GM23338 (cell line): ENCODE measurements at regions not wholly inside any gene's neighbourhood (a gene's known extent, or its start where the extent isn't known, plus 50 kb on each side); places are given as distances from the start of the nearest gene placed in this dataset.

Source experiments
- ATAC-seq: fragments of 200-7000 bp; cut with Tn5 transposase; 3 replicates; pipeline ENCODE4 v1.9.1; 2020
- DNase-seq: peaks from one replicate; pipeline ENCODE4 v3.0.0-alpha.2; 2015; ENCODE audit warnings: low spot score
- H2AFZ ChIP-seq: fragments of 200-600 bp; sonication (generic); 2 replicates; pipeline ENCODE4 v1.8.0; 2016; ENCODE audit warnings: antibody characterized with exemption, mild to moderate bottlenecking, moderate library complexity
- H3F3A ChIP-seq: fragments of 200-600 bp; sonication (generic); replicated peaks from 2 replicates; pipeline ENCODE4 v1.8.0; 2017; ENCODE audit warnings: antibody characterized with exemption, mixed run types, low read depth
- H3K27ac ChIP-seq: fragments of 200-600 bp; sonication (generic); 2 replicates; pipeline ENCODE4 v1.6.1; 2016; ENCODE audit warnings: low read depth
- H3K27me3 ChIP-seq: fragments of 200-600 bp; sonication (generic); 2 replicates; pipeline ENCODE4 v1.8.0; 2016; ENCODE audit warnings: mild to moderate bottlenecking, mixed run types, moderate library complexity; ENCODE audit not compliant: insufficient read depth
- H3K36me3 ChIP-seq: fragments of 200-600 bp; sonication (generic); 2 replicates; pipeline ENCODE4 v1.8.0; 2016; ENCODE audit warnings: mild to moderate bottlenecking; ENCODE audit not compliant: insufficient read depth
- H3K4me1 ChIP-seq: fragments of 200-600 bp; sonication (generic); 2 replicates; pipeline ENCODE4 v1.8.0; 2016; ENCODE audit warnings: mild to moderate bottlenecking, moderate library complexity; ENCODE audit not compliant: insufficient read depth
- H3K4me2 ChIP-seq: fragments of 200-600 bp; sonication (generic); 2 replicates; pipeline ENCODE4 v1.7.1; 2017; ENCODE audit warnings: mixed run types
- H3K4me3 ChIP-seq: fragments of 200-600 bp; sonication (generic); 2 replicates; pipeline ENCODE4 v1.6.1; 2016; ENCODE audit warnings: mixed run types
- H3K79me2 ChIP-seq: fragments of 200-600 bp; sonication (generic); replicated peaks from 2 replicates; pipeline ENCODE4 v1.8.0; 2017; ENCODE audit warnings: mild to moderate bottlenecking; ENCODE audit not compliant: insufficient read depth
- H3K9me2 ChIP-seq: fragments of 200-600 bp; sonication (generic); 2 replicates; pipeline ENCODE4 v1.8.0; 2017; ENCODE audit not compliant: insufficient read depth
- H4K20me1 ChIP-seq: fragments of 200-600 bp; sonication (generic); replicated peaks from 2 replicates; pipeline ENCODE4 v1.8.0; 2017; ENCODE audit warnings: mild to moderate bottlenecking; ENCODE audit not compliant: insufficient read depth
- H3K27ac Mint-ChIP-seq: 2 replicates; pipeline ENCODE4 v1.8.0; 2020; ENCODE audit warnings: inconsistent platforms, mild to moderate bottlenecking, moderate library complexity, mixed read lengths
- H3K27me3 Mint-ChIP-seq: 3 replicates; pipeline ENCODE4 v1.8.0; 2022; ENCODE audit warnings: low read depth, mild to moderate bottlenecking, moderate library complexity, mixed read lengths, inconsistent platforms; ENCODE audit not compliant: insufficient read depth, poor library complexity
- H3K36me3 Mint-ChIP-seq: 3 replicates; pipeline ENCODE4 v1.8.0; 2021; ENCODE audit warnings: low read depth, mild to moderate bottlenecking, inconsistent platforms, moderate library complexity, mixed read lengths
- H3K4me1 Mint-ChIP-seq: 3 replicates; pipeline ENCODE4 v1.8.0; 2020; ENCODE audit warnings: mild to moderate bottlenecking, inconsistent platforms, mixed read lengths
- H3K4me3 Mint-ChIP-seq: 3 replicates; pipeline ENCODE4 v1.8.0; 2021; ENCODE audit warnings: moderate library complexity, mild to moderate bottlenecking, inconsistent platforms, mixed read lengths
- H3K9me3 Mint-ChIP-seq: 3 replicates; pipeline ENCODE4 v1.8.0; 2020; ENCODE audit warnings: moderate library complexity, mild to moderate bottlenecking, inconsistent platforms, mixed read lengths
- CREB1 ChIP-seq: fragments of 250-450 bp; sonication (Bioruptor Pico); IDR thresholded peaks from 2 replicates; pipeline ENCODE4 v1.5.0; 2020; ENCODE audit warnings: low read depth, mild to moderate bottlenecking, moderate library complexity
- EZH2 ChIP-seq: fragments of 200-600 bp; sonication (generic); IDR thresholded peaks from one replicate; pipeline ENCODE4 v1.8.0; 2017; ENCODE audit warnings: antibody characterized with exemption, mild to moderate bottlenecking, low read depth; ENCODE audit not compliant: unreplicated experiment
- EZH2phosphoT487 ChIP-seq: fragments of 200-600 bp; sonication (generic); IDR thresholded peaks from one replicate; pipeline ENCODE4 v1.8.1; 2018; ENCODE audit warnings: antibody characterized with exemption; ENCODE audit not compliant: unreplicated experiment
- JUNB ChIP-seq: IDR thresholded peaks from one replicate; pipeline ENCODE4 v1.6.1; 2016; ENCODE audit warnings: antibody characterized with exemption; ENCODE audit not compliant: unreplicated experiment
- NANOG ChIP-seq: IDR thresholded peaks from 2 replicates; pipeline ENCODE4 v1.6.1; 2016; ENCODE audit warnings: antibody characterized with exemption, borderline replicate concordance
- POLR2AphosphoS5 ChIP-seq: IDR thresholded peaks from 2 replicates; pipeline ENCODE4 v1.6.1; 2016; ENCODE audit warnings: antibody characterized with exemption, low read depth
- STAT1 ChIP-seq: IDR thresholded peaks from one replicate; pipeline ENCODE4 v1.6.1; 2016; ENCODE audit warnings: antibody characterized with exemption; ENCODE audit not compliant: unreplicated experiment
- ZNF114 ChIP-seq: fragments of 250-450 bp; sonication (Bioruptor Pico); IDR thresholded peaks from 2 replicates; pipeline ENCODE4 v1.5.0; 2020; ENCODE audit warnings: mild to moderate bottlenecking, moderate library complexity
- ZNF331 ChIP-seq: fragments of 250-450 bp; sonication (Bioruptor Pico); IDR thresholded peaks from 2 replicates; pipeline ENCODE4 v1.5.0; 2020; ENCODE audit warnings: low read depth, mild to moderate bottlenecking, moderate library complexity
- TF ChIP-seq, protein P1 (sequence below): IDR thresholded peaks from one replicate; pipeline ENCODE4 v1.6.1; 2018; ENCODE audit warnings: antibody characterized with exemption; ENCODE audit not compliant: unreplicated experiment
- TF ChIP-seq, protein P2 (sequence below): fragments of 250-450 bp; sonication (Bioruptor Pico); IDR thresholded peaks from 2 replicates; pipeline ENCODE4 v1.5.0; 2020; ENCODE audit warnings: mild to moderate bottlenecking, moderate library complexity
- TF ChIP-seq, protein P3 (sequence below), 2 experiments: fragments of 200-600 bp in 1 of 2; sonication (generic) in 1 of 2; conservative IDR thresholded peaks; 2 replicates each; pipeline versions ENCODE4 v1.5.1 to v1.6.1; 2016 to 2017; ENCODE audit warnings: antibody characterized with exemption in 2 of 2, low read depth in 2 of 2, mild to moderate bottlenecking in 2 of 2, moderate library complexity in 1 of 2
- TF ChIP-seq, protein P4 (sequence below): IDR thresholded peaks from 2 replicates; pipeline ENCODE4 v1.6.1; 2016; ENCODE audit warnings: antibody characterized with exemption

DNA sequence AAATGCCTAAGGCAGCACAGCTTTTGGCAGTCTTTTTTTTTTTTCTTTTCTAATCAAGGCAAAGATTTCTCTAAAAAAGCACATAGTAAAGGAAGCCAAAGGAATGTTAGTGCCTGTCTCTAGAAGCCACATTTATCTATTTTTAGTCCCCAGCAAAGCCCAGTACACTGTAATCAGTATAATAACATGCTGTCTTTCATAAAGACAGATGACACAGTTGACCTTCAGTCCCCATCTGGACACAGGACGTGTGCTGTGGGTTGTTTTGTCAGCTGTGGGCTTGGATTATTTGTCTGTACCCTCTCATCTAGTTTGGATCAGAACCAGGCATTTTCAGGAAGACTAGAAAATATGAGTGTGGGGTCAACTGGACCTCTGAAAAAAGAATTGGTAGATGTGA, 110.4 kb upstream of the CTNNB1 start:
- no peak overlapping the region for H3K4me3 ChIP-seq

More for the DNA sequence above, 110.4 kb upstream of the CTNNB1 start:
- Histone ChIP-seq H3F3A (no peaks in the 10 kb centered on the region), H3K79me2 (no peaks in the 10 kb centered on the region), H3K27me3 (no peaks in the 10 kb centered on the region), H3K36me3 (no peaks in the 10 kb centered on the region; the same call in 1 of the 2 replicates), H3K27ac (no peak overlapping the region), H3K4me2 (no peak overlapping the region), H2AFZ (no peak overlapping the region), H3K4me1 (no peaks in the 10 kb centered on the region), H4K20me1 (no peaks in the 10 kb centered on the region), H3K9me2 (0 out of 2 replicates have a peak, but pooled peaks cover 22% of the 10 kb centered on the region)
- TF ChIP-seq, protein P1, sequence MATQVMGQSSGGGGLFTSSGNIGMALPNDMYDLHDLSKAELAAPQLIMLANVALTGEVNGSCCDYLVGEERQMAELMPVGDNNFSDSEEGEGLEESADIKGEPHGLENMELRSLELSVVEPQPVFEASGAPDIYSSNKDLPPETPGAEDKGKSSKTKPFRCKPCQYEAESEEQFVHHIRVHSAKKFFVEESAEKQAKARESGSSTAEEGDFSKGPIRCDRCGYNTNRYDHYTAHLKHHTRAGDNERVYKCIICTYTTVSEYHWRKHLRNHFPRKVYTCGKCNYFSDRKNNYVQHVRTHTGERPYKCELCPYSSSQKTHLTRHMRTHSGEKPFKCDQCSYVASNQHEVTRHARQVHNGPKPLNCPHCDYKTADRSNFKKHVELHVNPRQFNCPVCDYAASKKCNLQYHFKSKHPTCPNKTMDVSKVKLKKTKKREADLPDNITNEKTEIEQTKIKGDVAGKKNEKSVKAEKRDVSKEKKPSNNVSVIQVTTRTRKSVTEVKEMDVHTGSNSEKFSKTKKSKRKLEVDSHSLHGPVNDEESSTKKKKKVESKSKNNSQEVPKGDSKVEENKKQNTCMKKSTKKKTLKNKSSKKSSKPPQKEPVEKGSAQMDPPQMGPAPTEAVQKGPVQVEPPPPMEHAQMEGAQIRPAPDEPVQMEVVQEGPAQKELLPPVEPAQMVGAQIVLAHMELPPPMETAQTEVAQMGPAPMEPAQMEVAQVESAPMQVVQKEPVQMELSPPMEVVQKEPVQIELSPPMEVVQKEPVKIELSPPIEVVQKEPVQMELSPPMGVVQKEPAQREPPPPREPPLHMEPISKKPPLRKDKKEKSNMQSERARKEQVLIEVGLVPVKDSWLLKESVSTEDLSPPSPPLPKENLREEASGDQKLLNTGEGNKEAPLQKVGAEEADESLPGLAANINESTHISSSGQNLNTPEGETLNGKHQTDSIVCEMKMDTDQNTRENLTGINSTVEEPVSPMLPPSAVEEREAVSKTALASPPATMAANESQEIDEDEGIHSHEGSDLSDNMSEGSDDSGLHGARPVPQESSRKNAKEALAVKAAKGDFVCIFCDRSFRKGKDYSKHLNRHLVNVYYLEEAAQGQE, result no peak
- no peak for TF ChIP-seq EZH2
- TF ChIP-seq, protein P2, sequence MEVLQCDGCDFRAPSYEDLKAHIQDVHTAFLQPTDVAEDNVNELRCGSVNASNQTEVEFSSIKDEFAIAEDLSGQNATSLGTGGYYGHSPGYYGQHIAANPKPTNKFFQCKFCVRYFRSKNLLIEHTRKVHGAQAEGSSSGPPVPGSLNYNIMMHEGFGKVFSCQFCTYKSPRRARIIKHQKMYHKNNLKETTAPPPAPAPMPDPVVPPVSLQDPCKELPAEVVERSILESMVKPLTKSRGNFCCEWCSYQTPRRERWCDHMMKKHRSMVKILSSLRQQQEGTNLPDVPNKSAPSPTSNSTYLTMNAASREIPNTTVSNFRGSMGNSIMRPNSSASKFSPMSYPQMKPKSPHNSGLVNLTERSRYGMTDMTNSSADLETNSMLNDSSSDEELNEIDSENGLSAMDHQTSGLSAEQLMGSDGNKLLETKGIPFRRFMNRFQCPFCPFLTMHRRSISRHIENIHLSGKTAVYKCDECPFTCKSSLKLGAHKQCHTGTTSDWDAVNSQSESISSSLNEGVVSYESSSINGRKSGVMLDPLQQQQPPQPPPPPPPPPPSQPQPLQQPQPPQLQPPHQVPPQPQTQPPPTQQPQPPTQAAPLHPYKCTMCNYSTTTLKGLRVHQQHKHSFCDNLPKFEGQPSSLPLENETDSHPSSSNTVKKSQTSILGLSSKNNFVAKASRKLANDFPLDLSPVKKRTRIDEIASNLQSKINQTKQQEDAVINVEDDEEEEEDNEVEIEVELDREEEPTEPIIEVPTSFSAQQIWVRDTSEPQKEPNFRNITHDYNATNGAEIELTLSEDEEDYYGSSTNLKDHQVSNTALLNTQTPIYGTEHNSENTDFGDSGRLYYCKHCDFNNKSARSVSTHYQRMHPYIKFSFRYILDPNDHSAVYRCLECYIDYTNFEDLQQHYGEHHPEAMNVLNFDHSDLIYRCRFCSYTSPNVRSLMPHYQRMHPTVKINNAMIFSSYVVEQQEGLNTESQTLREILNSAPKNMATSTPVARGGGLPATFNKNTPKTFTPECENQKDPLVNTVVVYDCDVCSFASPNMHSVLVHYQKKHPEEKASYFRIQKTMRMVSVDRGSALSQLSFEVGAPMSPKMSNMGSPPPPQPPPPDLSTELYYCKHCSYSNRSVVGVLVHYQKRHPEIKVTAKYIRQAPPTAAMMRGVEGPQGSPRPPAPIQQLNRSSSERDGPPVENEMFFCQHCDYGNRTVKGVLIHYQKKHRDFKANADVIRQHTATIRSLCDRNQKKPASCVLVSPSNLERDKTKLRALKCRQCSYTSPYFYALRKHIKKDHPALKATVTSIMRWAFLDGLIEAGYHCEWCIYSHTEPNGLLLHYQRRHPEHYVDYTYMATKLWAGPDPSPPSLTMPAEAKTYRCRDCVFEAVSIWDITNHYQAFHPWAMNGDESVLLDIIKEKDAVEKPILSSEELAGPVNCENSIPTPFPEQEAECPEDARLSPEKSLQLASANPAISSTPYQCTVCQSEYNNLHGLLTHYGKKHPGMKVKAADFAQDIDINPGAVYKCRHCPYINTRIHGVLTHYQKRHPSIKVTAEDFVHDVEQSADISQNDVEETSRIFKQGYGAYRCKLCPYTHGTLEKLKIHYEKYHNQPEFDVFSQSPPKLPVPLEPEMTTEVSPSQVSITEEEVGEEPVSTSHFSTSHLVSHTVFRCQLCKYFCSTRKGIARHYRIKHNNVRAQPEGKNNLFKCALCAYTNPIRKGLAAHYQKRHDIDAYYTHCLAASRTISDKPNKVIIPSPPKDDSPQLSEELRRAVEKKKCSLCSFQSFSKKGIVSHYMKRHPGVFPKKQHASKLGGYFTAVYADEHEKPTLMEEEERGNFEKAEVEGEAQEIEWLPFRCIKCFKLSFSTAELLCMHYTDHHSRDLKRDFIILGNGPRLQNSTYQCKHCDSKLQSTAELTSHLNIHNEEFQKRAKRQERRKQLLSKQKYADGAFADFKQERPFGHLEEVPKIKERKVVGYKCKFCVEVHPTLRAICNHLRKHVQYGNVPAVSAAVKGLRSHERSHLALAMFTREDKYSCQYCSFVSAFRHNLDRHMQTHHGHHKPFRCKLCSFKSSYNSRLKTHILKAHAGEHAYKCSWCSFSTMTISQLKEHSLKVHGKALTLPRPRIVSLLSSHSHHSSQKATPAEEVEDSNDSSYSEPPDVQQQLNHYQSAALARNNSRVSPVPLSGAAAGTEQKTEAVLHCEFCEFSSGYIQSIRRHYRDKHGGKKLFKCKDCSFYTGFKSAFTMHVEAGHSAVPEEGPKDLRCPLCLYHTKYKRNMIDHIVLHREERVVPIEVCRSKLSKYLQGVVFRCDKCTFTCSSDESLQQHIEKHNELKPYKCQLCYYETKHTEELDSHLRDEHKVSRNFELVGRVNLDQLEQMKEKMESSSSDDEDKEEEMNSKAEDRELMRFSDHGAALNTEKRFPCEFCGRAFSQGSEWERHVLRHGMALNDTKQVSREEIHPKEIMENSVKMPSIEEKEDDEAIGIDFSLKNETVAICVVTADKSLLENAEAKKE (CRISPR knock-in tag), result no peak
- no peak for TF ChIP-seq STAT1
- TF ChIP-seq, protein P3, sequence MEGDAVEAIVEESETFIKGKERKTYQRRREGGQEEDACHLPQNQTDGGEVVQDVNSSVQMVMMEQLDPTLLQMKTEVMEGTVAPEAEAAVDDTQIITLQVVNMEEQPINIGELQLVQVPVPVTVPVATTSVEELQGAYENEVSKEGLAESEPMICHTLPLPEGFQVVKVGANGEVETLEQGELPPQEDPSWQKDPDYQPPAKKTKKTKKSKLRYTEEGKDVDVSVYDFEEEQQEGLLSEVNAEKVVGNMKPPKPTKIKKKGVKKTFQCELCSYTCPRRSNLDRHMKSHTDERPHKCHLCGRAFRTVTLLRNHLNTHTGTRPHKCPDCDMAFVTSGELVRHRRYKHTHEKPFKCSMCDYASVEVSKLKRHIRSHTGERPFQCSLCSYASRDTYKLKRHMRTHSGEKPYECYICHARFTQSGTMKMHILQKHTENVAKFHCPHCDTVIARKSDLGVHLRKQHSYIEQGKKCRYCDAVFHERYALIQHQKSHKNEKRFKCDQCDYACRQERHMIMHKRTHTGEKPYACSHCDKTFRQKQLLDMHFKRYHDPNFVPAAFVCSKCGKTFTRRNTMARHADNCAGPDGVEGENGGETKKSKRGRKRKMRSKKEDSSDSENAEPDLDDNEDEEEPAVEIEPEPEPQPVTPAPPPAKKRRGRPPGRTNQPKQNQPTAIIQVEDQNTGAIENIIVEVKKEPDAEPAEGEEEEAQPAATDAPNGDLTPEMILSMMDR (conservative IDR thresholded peaks at IDR 0.05; ENCODE audit: low read depth in 2 of 2), result no peak
- no peak for TF ChIP-seq NANOG
- TF ChIP-seq ZNF331, result no peak
- no peak for TF ChIP-seq ZNF114 (CRISPR knock-in tag)
- TF ChIP-seq JUNB, result no peak
- TF ChIP-seq, protein P4, sequence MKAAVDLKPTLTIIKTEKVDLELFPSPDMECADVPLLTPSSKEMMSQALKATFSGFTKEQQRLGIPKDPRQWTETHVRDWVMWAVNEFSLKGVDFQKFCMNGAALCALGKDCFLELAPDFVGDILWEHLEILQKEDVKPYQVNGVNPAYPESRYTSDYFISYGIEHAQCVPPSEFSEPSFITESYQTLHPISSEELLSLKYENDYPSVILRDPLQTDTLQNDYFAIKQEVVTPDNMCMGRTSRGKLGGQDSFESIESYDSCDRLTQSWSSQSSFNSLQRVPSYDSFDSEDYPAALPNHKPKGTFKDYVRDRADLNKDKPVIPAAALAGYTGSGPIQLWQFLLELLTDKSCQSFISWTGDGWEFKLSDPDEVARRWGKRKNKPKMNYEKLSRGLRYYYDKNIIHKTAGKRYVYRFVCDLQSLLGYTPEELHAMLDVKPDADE, result no peak
- TF ChIP-seq CREB1 (CRISPR knock-in tag), result no peak
- TF ChIP-seq POLR2AphosphoS5, result no peak
- no peak for TF ChIP-seq EZH2phosphoT487
- no peak overlapping the region for H3K27ac Mint-ChIP-seq
- peaks cover 7% of the 10 kb centered on the region; the same call in 2 of the 3 replicates for H3K4me1 Mint-ChIP-seq
- H3K27me3 Mint-ChIP-seq, result no peaks in the 10 kb centered on the region
- DNase-seq, result no peak
- H3K4me3 Mint-ChIP-seq, result no peak overlapping the region
- ATAC-seq, result no peak
- H3K36me3 Mint-ChIP-seq, result no peaks in the 10 kb centered on the region
- H3K9me3 Mint-ChIP-seq, result no peaks in the 10 kb centered on the region
